Endodermal cell (in vitro differentiated cells): ENCODE measurements at regions not wholly inside any gene's neighbourhood (a gene's known extent, or its start where the extent isn't known, plus 50 kb on each side); places are given as distances from the start of the nearest gene placed in this dataset.

ENCODE experiments used
- DNase-seq: peaks from one replicate; pipeline ENCODE4 v3.0.0-alpha.2; 2017
- H3K27ac ChIP-seq: 2 replicates; pipeline ENCODE4 v1.5.1; 2013; ENCODE audit warnings: mild to moderate bottlenecking, low read depth, low read length, moderate library complexity
- H3K27me3 ChIP-seq: 2 replicates; pipeline ENCODE4 v1.6.1; 2013; ENCODE audit warnings: mild to moderate bottlenecking, low read length, moderate library complexity; ENCODE audit not compliant: insufficient read depth, control insufficient read depth, poor library complexity, severe bottlenecking
- H3K36me3 ChIP-seq: 2 replicates; pipeline ENCODE4 v1.7.0; 2013; ENCODE audit warnings: mild to moderate bottlenecking, low read length, moderate library complexity; ENCODE audit not compliant: control insufficient read depth, insufficient read depth
- H3K4me1 ChIP-seq: one replicate; pipeline ENCODE4 v1.7.0; 2013; ENCODE audit warnings: low read length; ENCODE audit not compliant: control insufficient read depth, insufficient read depth
- H3K4me3 ChIP-seq: 2 replicates; pipeline ENCODE4 v1.5.1; 2013; ENCODE audit warnings: mild to moderate bottlenecking, low read length, moderate library complexity
- H3K9ac ChIP-seq: 2 replicates; pipeline ENCODE4 v1.6.1; 2013; ENCODE audit warnings: mild to moderate bottlenecking, low read length, moderate library complexity; ENCODE audit not compliant: poor library complexity, severe bottlenecking; ENCODE audit errors: extremely low read depth
- H3K9me3 ChIP-seq: 2 replicates; pipeline ENCODE4 v1.6.1; 2013; ENCODE audit warnings: mild to moderate bottlenecking, low read length, moderate library complexity; ENCODE audit not compliant: control insufficient read depth
- H3K27ac Mint-ChIP-seq: 2 replicates; pipeline ENCODE4 v1.8.0; 2020; ENCODE audit warnings: mixed read lengths
- H3K27me3 Mint-ChIP-seq: 2 replicates; pipeline ENCODE4 v1.8.0; 2021; ENCODE audit warnings: mild to moderate bottlenecking, mixed read lengths; ENCODE audit not compliant: insufficient read depth
- H3K36me3 Mint-ChIP-seq: 2 replicates; pipeline ENCODE4 v1.8.0; 2020; ENCODE audit warnings: low read depth, mixed read lengths
- H3K4me1 Mint-ChIP-seq: 2 replicates; pipeline ENCODE4 v1.8.0; 2020; ENCODE audit warnings: mixed read lengths
- H3K4me3 Mint-ChIP-seq: 2 replicates; pipeline ENCODE4 v1.8.0; 2020; ENCODE audit warnings: mild to moderate bottlenecking, moderate library complexity, mixed read lengths
- H3K9me3 Mint-ChIP-seq: 2 replicates; pipeline ENCODE4 v1.8.0; 2020; ENCODE audit warnings: mild to moderate bottlenecking, mixed read lengths
- CTCF ChIP-seq: fragments of 200-600 bp; sonication (generic); conservative IDR thresholded peaks from 2 replicates; pipeline ENCODE4 v1.5.0; 2021; ENCODE audit warnings: antibody characterized with exemption, mild to moderate bottlenecking
- WGBS, 2 experiments: methylation state at CpG; one replicate each; pipeline versions ENCODE4 v1.1.5 to v1.1.7; 2013; ENCODE audit warnings: missing lambda C conversion rate in 2 of 2, mixed read lengths in 1 of 2; ENCODE audit not compliant: insufficient coverage in 1 of 2, insufficient read length in 1 of 2; 5-methylcytosine and 5-hydroxymethylcytosine counted together

GRCh38 chr7:116354171-116354545 is 143.8 kb downstream of the TES start:
- Histone ChIP-seq H3K27ac (no peak overlapping the region), H3K4me1 (no peaks in the 10 kb centered on the region), H3K36me3 (no peaks in the 10 kb centered on the region), H3K27me3 (no peaks in the 10 kb centered on the region), H3K9ac (no peak overlapping the region), H3K9me3 (no peaks in the 10 kb centered on the region), H3K4me3 (no peak overlapping the region)
- Mint-ChIP-seq H3K27ac (peak overlapping the region; percentile 31), H3K4me3 (no peak overlapping the region), H3K36me3 (no peaks in the 10 kb centered on the region), H3K9me3 (no peaks in the 10 kb centered on the region), H3K4me1 (peaks cover 22% of the 10 kb centered on the region), H3K27me3 (no peaks in the 10 kb centered on the region)
- TF ChIP-seq CTCF: peak; percentile 10
- no peak for DNase-seq
- WGBS, 2 experiments: 91 to 94% methylated on average over 4 to 6 of the region's 6 CpGs

- Mint-ChIP-seq H3K36me3 (no peaks in the 10 kb centered on the region), H3K9me3 (no peaks in the 10 kb centered on the region), H3K27me3 (no peaks in the 10 kb centered on the region), H3K4me3 (no peak overlapping the region), H3K27ac (peak overlapping the region; percentile 31), H3K4me1 (peaks cover 22% of the 10 kb centered on the region)
- DNase-seq: peak; percentile 76
- H3K4me3 ChIP-seq: no peak overlapping the region
- H3K27ac ChIP-seq: peak overlapping the region; percentile 35
- WGBS, 2 experiments: 62 to 74% methylated on average over 7 to 10 of the region's 10 CpGs
- H3K4me1 ChIP-seq: no peaks in the 10 kb centered on the region
- TF ChIP-seq CTCF: no peak
- H3K36me3 ChIP-seq: no peaks in the 10 kb centered on the region
- H3K9me3 ChIP-seq: no peaks in the 10 kb centered on the region
- no peak overlapping the region for H3K9ac ChIP-seq
- H3K27me3 ChIP-seq: no peaks in the 10 kb centered on the region
These were observed 144.4 kb downstream of the TES start for GRCh38 chr7:116354546-116355423.

GRCh38 chr7:116355424-116355765 is 144.1 kb upstream of the CAV2 start:
- Mint-ChIP-seq H3K27me3 (no peaks in the 10 kb centered on the region), H3K27ac (peak overlapping the region; percentile 31), H3K4me3 (no peak overlapping the region), H3K4me1 (peaks cover 22% of the 10 kb centered on the region), H3K36me3 (no peaks in the 10 kb centered on the region), H3K9me3 (no peaks in the 10 kb centered on the region)
- WGBS, 2 experiments: 87% methylated on average over 2 of the region's 2 CpGs; no CpG with 5 or more reads in 1 of the 2 experiments
- Histone ChIP-seq H3K4me1 (no peaks in the 10 kb centered on the region), H3K9ac (no peak overlapping the region), H3K27ac (no peak overlapping the region), H3K9me3 (no peaks in the 10 kb centered on the region), H3K27me3 (no peaks in the 10 kb centered on the region), H3K4me3 (no peak overlapping the region), H3K36me3 (no peaks in the 10 kb centered on the region)
- TF ChIP-seq CTCF: no peak
- DNase-seq: no peak
